ENCODE measurements at regions not wholly inside any gene's neighbourhood (a gene's known extent, or its start where the extent isn't known, plus 50 kb on each side); places are given as distances from the start of the nearest gene placed in this dataset.

DNA sequence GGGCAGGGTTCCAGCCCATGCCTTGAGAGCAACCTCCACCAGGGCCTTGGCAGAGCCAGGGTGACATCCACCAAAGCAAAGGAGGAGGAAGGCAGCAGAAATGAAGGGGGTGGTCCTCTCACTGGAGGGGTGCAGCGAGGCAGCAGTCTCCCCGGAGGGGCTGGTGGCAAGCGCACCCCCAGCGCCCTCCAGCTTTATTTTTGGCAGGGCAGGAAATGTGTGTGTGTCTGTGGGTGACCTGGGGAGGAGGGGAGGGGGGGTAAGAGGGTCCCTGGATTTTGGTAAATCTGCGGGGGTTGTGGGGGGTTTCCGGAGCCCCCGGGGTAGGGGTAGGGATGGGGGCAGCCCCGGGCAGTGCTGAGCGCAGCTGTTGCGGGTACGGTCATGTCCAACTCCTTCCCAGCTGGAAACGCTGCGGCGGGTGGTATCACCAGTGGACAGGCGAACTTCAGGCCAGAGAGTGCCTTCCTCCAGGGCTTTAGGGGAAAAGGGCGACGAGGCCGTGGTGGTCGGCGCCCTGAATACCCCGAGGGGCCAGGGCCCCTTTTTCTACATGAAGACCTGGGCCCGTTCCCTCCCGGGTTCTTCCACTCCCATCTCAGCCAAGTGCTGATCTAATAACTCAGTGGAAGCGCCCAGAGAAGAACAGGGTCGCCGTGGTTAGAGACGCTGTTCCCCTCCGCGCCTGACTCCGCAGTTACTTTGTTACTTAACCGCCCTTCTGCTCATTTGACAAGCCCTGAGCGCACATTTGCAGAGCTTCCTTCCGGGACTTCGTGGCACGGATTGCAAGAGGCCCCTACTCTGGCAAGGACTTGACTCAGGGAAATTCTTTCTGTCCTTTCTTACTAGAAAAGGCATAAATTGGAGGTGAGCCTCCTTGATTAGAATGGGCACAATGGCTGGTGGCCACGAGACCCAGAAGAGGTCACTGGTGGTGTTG lies 55.2 kb downstream of the FOS start:
- CTCF ChIA-PET = no interaction called here
- H3K4me1 ChIP-seq (replicated peaks; ENCODE audit: insufficient read depth) = no peaks in the 10 kb centered on the region
- H3K9me2 ChIP-seq (ENCODE audit: insufficient read depth) = no peaks in the 10 kb centered on the region
- H3K27me3 ChIP-seq (ENCODE audit: insufficient read depth, low read depth) = no peaks in the 10 kb centered on the region
- H3K4me2 ChIP-seq = no peak overlapping the region
- H3K4me3 ChIP-seq = no peak overlapping the region
- H3K79me2 ChIP-seq (ENCODE audit: low read depth) = no peaks in the 10 kb centered on the region
- H4K20me1 ChIP-seq (ENCODE audit: insufficient read depth) = no peaks in the 10 kb centered on the region
- H3K36me3 ChIP-seq (ENCODE audit: low read depth) = no peaks in the 10 kb centered on the region
- POLR2A ChIA-PET (ENCODE audit: unreplicated experiment) = no interaction called here
- no peaks in the 10 kb centered on the region for H3K9me3 ChIP-seq (ENCODE audit: insufficient read depth, low read depth)
- H3K27ac ChIP-seq = no peak overlapping the region
- no peak for TF ChIP-seq EZH2 (IDR thresholded peaks at IDR 0.05; ENCODE audit: low read depth)
- TF ChIP-seq, protein P1, sequence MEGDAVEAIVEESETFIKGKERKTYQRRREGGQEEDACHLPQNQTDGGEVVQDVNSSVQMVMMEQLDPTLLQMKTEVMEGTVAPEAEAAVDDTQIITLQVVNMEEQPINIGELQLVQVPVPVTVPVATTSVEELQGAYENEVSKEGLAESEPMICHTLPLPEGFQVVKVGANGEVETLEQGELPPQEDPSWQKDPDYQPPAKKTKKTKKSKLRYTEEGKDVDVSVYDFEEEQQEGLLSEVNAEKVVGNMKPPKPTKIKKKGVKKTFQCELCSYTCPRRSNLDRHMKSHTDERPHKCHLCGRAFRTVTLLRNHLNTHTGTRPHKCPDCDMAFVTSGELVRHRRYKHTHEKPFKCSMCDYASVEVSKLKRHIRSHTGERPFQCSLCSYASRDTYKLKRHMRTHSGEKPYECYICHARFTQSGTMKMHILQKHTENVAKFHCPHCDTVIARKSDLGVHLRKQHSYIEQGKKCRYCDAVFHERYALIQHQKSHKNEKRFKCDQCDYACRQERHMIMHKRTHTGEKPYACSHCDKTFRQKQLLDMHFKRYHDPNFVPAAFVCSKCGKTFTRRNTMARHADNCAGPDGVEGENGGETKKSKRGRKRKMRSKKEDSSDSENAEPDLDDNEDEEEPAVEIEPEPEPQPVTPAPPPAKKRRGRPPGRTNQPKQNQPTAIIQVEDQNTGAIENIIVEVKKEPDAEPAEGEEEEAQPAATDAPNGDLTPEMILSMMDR (conservative IDR thresholded peaks at IDR 0.05) = no peak
- no peak overlapping the region for H2AFZ ChIP-seq
- no peaks in the 10 kb centered on the region for H3F3A ChIP-seq (ENCODE audit: insufficient read depth, low read depth)
- DNase-seq = no peak
- intact Hi-C loops (cut with micrococcal nuclease; ENCODE audit: unreplicated experiment) = no loop called here
- no TSS peak for BruUV-seq (replicated peaks)

DNA sequence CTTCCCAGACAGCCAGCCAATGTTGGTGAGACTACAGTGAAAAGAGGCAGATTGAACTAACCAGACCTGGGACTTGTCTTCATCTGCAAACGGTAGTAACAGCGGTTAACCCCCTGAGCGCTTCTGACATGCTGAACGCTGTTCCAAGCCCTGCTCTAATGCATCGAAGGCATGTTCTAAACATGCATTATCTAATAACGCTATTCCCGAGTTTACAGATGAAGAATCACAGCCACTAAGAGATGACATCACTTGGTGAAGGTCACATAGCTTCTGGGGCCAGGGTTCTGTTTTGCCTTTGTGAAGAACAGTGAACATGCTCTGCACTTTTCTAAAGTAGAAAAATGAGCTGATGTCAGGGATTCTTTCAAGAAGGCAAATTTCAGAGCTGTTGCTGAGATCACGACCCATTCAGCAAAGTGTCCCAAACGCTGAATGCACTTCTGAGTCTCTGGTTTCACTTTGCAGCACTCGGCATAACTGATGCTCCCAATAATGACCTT lies 56.0 kb downstream of the FOS start:
- Histone ChIP-seq H2AFZ (no peak overlapping the region), H3F3A (ENCODE audit: insufficient read depth, low read depth) (no peaks in the 10 kb centered on the region), H3K9me3 (ENCODE audit: insufficient read depth, low read depth) (no peaks in the 10 kb centered on the region), H4K20me1 (ENCODE audit: insufficient read depth) (no peaks in the 10 kb centered on the region), H3K36me3 (ENCODE audit: low read depth) (no peaks in the 10 kb centered on the region), H3K27me3 (ENCODE audit: insufficient read depth, low read depth) (no peaks in the 10 kb centered on the region), H3K4me1 (replicated peaks; ENCODE audit: insufficient read depth) (no peaks in the 10 kb centered on the region), H3K27ac (no peak overlapping the region), H3K4me3 (no peak overlapping the region), H3K4me2 (no peak overlapping the region), H3K79me2 (ENCODE audit: low read depth) (no peaks in the 10 kb centered on the region), H3K9me2 (ENCODE audit: insufficient read depth) (no peaks in the 10 kb centered on the region)
- ChIA-PET POLR2A (ENCODE audit: unreplicated experiment) (no interaction called here), CTCF (no interaction called here)
- no peak for DNase-seq
- intact Hi-C loops (cut with micrococcal nuclease; ENCODE audit: unreplicated experiment) = no loop called here
- TF ChIP-seq EZH2 (IDR thresholded peaks at IDR 0.05; ENCODE audit: low read depth) = no peak
- TF ChIP-seq, protein P1 (conservative IDR thresholded peaks at IDR 0.05) = no peak
- BruUV-seq (replicated peaks) = no TSS peak

DNA sequence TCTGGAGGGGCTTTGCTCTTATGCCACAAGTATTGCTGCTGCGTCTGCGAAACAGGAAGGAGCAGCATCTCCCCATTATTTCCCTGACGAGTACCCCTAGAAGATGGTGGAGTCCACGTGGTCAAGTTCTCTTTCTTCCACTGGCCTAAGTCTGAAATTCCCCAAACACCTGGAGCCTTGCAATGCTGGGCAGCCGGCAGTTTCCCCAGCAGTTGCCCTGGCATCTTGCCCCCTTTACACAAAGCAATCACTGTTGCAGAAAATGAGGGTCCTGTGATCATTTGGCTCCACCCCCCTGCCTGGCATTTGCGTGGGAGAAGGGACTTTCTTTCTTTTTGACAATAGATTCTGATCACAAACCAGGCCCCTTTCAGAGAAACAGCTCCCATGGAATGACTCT lies 56.9 kb downstream of the FOS start:
- no peak for DNase-seq
- POLR2A ChIA-PET (ENCODE audit: unreplicated experiment) = interaction anchor here (0.6 kb wide), 1 partner anchor 534 kb away, joined by 32 read pairs; no protein-coding TSS in a partner anchor
- H4K20me1 ChIP-seq (ENCODE audit: insufficient read depth) = no peaks in the 10 kb centered on the region
- H3K4me1 ChIP-seq (replicated peaks; ENCODE audit: insufficient read depth) = no peaks in the 10 kb centered on the region
- H3K79me2 ChIP-seq (ENCODE audit: low read depth) = no peaks in the 10 kb centered on the region
- CTCF ChIA-PET = interaction anchor here (0.7 kb wide), 1 partner anchor 38 kb away, joined by 6 read pairs; no protein-coding TSS in a partner anchor
- TF ChIP-seq, protein P1 (conservative IDR thresholded peaks at IDR 0.05) = no peak
- no peak for TF ChIP-seq EZH2 (IDR thresholded peaks at IDR 0.05; ENCODE audit: low read depth)
- no peaks in the 10 kb centered on the region for H3K36me3 ChIP-seq (ENCODE audit: low read depth)
- no peaks in the 10 kb centered on the region for H3F3A ChIP-seq (ENCODE audit: insufficient read depth, low read depth)
- H2AFZ ChIP-seq = no peak overlapping the region
- H3K4me2 ChIP-seq = no peak overlapping the region
- H3K9me2 ChIP-seq (ENCODE audit: insufficient read depth) = no peaks in the 10 kb centered on the region
- intact Hi-C loops (cut with micrococcal nuclease; ENCODE audit: unreplicated experiment) = no loop called here
- no peak overlapping the region for H3K27ac ChIP-seq
- H3K9me3 ChIP-seq (ENCODE audit: insufficient read depth, low read depth) = no peaks in the 10 kb centered on the region
- H3K4me3 ChIP-seq = no peak overlapping the region
- BruUV-seq (replicated peaks) = no TSS peak
- H3K27me3 ChIP-seq (ENCODE audit: insufficient read depth, low read depth) = no peaks in the 10 kb centered on the region
